ENCODE measurements at regions not wholly inside any gene's neighbourhood (a gene's known extent, or its start where the extent isn't known, plus 50 kb on each side); places are given as distances from the start of the nearest gene placed in this dataset.
"Not testable (repeated sequence)": the region's sequence is repeated elsewhere in the genome, so short reads cannot be mapped to it uniquely, and the experiment has no call there.

DNA sequence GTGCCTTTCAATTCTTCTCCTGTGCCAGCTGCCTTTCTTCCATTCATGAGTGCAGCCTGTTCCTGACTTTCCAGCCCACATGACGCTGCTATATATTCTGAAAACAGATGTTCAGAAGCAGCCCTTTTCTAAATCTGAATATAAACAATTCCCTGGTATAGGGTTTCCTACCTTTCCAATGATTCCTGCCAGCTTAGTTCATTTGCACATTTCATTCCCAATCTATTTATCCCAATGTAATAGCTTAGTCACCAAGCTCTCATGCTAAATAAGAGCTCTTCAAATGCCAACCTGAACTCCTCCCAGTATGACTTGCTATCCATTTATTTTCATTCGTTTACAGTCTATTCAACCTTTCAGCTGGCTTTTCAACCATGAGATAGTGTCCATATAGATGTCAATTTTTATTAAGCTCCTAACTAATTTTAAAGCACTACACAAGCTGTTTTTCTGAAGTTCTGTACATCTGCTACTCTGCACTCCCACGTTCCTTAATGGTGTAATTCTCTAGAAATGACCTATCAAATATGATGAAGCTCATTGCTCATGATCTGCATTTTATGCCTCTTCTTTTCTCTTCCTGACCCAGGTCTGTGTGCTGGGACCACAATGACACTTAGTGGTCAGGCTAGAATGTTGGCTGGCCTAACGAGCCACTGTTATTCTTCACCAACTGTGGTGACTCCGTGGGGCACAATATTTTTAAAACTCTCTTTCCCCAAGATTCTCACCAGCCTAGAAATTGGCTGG lies 605.0 kb upstream of the TBL1XR1 start:
- DNase-seq: peak; percentile 76

DNA sequence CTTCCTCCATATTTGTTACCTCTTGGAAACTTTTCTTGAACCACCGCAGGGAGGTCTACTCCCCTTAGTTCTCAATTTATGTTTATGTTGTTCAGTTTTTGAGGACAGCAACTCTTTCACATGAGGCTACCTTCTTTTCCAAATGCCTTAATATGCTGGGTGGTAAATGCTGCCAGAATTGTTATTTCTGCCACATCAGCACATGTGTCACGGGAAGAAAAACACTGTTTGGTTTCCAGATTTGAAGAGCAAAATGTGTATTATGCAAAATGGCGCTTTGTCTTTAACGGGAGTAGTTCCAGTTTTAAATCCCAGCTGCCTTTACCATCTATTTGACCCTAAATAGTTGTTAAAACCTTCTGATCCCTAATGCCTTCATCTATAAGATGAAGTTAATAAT lies 606.2 kb upstream of the TBL1XR1 start:
- no peak for DNase-seq

DNA sequence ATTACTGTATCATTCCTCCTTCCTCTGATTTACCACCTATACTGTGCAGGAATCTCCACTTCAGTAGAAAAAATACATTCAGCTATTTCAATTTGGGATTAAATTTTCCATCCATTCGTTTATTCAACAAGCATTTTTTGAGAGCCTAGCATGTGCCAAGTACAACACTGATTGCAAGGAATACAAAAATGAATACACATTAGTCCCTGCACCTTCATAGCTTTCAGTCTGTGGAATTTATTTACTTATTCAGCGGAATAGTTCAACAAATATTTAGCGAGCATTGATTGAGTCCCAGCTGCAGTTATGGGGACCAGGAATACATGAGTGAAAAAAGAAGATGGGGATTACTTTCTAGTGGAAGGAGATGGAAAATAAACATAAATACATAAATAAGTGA lies 606.8 kb upstream of the TBL1XR1 start:
- no peak for DNase-seq

DNA sequence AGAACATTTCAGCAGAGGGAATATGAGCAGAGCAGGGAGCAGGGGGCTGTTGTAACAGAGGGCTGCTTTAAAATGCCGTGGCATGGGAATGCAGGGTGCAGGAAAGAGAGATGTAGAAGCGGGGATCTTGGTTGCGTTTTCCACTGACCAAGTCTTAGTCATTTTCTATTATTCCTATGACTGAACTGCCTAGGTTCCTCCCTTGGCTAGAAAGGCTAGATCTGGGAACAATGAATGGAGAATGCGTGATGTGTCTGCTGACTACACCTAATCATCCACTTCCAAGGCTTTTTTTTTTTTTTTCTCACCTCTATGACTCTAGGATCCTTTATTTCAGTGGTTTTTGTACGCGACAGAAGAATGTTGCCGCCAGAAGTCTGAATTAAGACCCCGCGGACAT lies 607.4 kb upstream of the TBL1XR1 start:
- no peak for DNase-seq

DNA sequence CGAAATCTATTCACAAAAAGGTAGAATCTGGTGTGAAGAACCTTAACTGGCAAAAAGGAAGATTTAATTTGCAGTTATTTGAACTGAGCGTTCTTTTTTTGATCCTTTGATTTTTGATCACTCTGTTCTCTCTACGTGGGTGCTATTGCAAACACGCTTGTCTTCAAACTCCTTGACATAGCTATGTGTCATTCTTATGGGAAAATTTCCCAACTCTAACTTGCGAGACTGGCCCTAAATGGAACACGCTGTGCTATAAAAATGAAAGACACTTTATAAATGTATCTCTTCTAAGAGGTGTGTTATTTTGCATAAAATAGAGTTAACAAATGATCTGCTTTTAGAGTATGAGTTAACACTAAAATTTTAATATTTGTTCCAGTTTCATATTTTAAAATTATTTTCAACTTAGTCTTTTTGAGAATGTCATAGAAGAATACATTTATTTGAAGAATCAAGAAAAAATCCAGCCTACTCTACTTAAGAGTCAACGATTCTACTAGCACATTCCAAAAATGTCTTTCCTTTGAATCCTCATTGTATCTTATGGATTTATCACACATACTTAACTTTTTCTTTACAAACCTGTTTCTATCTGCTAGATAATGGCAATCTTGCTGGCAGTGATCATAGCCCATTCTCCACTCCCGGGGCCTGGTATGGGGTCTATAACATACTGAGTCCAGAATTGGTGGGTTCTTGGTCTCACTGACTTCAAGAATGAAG lies 610.0 kb upstream of the TBL1XR1 start:
- no peak for DNase-seq

DNA sequence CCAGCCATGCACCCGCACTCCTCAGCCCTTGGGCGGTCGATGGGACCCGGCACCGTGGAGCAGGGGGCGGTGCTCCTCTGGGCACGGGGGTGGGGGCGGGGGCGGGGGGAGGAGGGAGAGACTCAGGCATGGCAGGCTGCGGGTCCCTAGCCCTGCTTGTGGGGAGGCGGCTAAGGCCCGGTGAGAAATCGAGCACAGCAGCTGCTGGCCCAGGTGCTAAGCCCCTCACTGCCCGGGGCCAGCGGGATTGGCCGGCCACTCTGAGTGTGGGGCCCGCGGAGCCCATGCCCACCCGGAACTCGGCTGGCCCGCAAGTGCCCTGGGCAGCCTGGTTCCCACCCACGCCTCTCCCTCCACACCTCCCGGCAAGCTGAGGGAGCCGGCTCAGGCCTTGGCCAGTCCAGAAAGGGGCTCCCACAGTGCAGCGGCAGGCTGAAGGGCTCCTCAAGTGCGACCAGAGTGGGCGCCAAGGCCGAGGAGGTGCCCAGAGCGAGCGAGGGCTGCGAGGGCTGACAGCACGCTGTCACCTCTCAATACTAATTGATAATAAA lies 611.7 kb upstream of the TBL1XR1 start:
- DNase-seq: not testable (repeated sequence)

DNA sequence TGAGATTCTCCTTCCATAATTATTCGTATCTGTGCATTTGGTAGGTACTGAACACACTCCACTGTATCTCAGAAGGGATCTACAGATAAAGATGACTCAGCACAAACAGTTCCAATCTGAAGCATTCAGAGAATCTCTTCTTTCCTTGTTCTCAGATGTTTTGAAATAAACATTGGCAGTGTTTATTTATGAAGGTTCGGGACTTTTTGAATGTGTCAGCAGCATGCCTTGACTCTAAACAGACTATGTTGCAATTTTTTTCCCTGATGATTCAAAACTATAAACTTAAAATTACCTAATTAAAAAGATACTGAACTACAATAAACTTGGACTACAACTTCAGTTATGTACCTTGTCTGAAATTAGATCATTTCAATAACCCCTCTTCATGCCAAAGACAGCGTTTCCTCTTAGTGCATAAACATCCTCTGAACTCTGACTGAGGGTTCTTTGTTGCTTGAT lies 612.9 kb upstream of the TBL1XR1 start:
- no peak for DNase-seq

DNA sequence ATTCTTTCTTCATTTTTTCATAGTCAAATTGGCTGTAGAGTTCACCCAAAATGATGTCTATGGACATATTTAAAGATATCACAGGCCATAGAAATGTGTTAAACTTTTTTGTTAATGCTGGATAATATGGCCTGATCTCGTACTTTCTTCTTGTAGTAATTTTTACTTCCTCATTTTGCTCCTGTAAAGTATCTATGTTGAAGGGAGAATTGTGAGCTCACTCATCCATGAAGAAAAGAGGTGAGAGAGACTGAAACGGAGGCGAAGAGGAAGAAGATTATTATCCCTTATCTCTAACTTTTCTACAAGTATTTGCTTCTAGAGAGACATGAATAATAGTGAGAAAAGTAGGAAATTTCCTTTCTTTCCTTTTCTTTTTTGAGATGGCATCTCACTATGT lies 613.8 kb upstream of the TBL1XR1 start:
- DNase-seq: peak; percentile 28

DNA sequence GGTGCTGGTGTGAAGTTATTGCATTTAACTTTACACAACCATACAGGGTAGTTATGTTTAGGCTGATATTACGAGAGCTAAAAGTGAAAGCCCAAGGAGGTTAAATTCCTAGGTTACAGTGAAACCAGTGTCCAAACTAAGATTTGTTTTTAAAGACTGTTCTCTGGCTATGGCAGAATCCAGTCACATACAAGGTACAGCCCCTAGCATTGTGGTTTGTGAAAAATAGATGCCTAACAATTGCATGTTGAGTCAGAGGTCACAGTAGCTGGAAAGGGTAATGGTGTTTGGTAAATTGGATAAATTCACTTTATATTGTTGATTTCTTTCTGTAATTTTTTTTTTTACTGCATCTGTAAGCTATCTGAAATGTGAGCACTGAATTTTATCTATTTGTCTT lies 614.6 kb upstream of the TBL1XR1 start:
- no peak for DNase-seq

DNA sequence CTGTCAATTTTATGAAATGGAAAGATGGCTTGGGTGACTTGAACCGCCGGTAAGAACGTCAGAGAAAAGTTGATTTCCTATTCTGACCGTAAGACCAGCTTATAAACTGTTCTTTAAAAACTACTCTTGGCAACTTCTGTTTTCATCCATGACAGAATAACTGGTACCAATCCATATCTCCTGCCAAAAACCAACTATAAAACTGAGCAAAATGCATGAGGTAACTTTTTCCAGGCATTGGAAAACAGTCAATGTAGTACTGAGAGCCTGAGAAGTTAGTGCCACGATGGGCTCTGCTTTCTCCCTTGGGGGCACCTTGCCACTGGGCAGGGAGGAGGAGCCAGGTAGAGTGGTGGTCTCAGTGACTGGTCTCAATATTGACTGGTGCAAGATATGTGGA lies 615.2 kb upstream of the TBL1XR1 start:
- no peak for DNase-seq

DNA sequence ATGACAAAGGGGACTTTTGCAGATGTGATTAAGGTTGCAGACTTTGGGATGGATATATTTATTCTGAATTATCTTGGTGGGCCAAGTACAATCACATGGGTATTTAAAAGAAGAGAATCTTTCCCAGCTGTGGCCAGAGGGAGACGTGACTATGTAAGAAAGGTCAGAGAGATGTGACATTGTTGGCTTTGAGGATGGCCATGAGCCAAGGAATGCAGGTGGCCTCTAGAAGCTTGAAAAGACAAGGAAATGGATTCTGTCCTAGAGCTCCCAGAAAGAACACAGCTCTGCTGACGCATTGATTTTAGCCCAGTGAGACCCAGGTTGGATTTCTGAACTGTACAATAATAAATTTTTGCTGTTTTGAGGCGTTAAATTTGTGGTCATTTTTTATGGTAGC lies 616.0 kb upstream of the TBL1XR1 start:
- DNase-seq: no peak

DNA sequence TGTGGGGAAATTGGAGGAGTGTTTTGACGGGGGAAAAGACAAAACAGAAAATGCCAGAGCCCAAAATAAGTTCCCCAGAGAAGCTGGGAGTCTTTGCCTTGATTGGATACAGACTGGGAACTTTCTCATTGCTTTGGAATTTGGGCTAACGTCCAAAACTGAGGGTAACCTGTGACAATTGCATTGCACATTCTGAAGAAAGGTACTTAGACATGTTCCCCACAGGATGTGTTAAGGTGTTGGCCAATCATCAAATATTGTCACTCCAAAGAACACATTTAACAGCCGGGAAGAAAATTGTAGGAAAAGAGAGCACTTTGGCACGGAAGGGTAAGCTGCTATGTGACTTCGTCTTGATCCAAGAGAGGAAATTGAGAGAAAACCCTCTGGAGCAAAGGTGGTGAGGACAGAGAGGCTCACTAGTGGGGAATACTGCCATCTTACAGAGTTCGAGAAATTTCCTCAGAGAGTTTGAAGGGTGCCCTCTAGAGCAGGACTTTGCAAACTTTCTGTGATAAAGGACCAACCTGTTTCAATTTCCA lies 619.5 kb upstream of the TBL1XR1 start:
- no peak for DNase-seq

DNA sequence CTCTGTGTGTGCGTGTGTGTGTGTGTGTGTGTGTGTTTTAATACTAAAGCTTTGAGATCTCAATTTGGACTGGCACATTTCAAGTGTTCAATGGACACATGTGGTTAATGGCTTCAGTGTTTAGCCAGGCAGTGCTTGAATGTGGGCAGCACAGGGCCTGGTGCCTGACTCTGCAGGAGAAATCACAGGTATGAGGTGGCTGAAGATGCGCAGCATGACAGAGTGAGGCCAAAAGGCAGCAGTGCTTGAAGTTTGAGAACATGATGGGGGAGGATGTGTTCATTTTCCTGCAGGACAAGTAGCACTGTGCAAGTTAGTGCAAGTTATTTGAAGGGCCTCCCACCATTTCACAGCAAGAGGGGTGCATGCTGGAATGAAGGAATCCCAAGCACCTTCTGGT lies 620.5 kb upstream of the TBL1XR1 start:
- no peak for DNase-seq

DNA sequence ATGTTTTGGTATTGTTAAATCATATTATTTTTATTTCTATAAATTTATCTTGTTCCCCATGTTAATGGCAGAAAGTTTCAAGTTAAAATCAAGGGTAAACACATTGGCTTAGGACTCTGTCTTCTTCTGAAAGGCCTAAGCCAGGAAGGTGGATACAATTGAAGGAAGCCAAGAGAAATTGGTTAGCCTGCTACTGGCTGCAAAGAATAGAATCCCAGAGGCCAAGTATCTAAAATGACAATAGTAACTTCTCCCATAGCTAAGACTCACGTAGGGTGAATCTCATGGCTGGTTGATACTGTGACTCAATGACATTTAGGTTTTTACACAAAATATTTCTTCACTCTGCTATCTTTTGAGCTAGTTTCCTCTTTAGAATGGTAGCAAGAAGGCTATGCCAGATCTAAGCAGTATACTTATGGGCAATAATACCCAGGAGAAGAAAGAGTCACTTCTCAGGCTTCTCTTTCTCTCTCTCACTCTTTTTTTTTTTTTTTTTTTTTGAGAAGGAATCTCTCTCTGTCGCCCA lies 621.5 kb upstream of the TBL1XR1 start:
- no peak for DNase-seq

DNA sequence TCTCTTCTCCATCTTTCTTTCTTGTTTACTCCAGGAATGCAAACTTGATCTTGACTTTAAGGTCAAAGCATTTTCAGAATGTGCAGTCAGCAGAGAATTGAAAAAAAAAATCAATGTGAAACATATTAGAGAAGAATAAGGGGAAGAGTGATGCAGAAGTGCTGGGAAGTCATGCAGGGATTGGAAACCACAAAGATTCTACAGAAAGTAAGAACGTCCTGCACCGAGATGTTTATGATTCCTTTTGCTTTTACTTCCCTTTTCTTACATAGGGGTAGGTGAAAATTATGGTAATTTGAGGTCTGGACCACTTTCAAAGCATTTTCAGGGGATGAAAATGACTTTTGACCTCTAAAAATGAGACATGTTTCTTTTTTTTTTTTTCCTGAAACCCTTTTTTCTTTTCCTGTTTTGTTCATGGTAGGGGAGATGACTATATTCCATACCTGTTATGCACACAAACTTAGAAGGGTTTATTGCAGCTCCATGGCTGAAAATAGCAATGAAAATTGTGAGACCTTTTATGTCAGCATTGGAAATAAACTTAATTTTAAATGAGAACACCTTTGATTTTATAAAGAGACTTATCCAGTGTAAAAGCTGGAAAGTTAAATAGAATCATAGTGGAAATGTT lies 623.5 kb upstream of the TBL1XR1 start:
- no peak for DNase-seq

DNA sequence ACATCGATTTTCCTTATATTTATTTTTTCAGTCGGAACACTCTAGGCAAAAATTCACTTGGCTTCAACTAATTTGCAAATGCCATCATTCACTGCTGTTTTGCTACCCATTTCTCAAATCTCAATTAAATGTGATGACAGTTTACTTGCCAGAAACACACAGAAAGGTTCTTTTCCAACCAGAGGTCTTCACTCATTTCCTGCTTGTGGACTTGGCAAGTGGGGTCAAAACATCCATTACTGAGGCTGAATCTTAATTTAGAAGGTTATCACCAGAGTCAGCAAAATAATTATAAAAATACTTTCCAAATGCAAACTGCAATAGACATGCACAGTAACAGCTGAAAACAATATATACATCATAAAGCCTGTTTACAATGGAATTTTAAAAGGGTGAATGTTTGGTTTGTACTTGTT lies 625.4 kb upstream of the TBL1XR1 start:
- no peak for DNase-seq

DNA sequence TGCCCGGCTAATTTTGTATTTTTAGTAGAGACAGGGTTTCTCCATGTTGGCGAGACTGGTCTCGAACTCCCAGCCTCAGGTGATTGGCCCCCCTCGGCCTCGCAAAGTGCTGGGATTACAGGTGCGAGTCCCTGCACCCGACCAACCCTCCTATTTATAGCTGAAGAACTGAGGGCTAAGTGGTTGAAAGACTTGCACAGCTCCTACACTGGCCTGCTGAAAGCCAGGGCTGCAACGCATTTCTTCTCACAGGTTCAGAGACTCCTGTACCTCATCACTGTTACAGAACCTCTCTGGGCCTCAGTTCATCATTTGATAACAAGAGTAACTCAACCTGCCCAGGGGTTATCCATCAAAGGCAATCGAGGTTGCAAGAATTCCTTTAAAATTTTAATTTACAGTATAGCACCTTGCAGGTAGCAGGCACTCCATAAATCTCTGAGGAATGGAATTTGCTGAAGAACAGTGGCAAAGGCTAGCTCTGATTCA lies 626.5 kb upstream of the TBL1XR1 start:
- no peak for DNase-seq

DNA sequence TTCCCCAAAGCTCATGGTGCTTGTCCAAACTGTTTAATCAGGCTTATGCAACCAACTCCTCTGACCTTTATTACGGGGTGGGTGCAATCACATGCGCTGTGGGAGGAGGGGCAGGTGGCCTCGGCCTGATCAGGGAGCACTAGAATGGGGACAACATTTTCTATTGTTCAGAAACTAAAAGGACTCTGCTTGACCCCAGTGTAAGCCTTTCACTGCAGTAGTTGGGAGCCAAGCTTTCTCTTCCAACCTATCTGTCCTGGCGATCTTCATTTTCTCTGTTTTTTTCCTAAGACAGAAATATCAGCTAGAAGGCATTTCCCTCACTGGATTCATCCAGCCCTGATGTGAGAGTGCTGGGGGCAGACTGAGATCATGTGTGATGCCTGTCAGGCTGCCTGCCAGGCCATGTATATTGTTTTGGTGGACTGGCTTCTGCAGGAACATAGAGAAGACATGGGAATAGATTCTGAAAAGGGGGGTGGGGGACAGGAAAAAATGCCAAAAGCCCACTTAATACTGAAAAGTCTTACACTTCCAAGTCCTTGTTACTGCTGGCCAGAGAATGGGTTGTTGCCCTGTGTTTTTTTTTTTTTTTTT lies 627.0 kb upstream of the TBL1XR1 start:
- DNase-seq: no peak

DNA sequence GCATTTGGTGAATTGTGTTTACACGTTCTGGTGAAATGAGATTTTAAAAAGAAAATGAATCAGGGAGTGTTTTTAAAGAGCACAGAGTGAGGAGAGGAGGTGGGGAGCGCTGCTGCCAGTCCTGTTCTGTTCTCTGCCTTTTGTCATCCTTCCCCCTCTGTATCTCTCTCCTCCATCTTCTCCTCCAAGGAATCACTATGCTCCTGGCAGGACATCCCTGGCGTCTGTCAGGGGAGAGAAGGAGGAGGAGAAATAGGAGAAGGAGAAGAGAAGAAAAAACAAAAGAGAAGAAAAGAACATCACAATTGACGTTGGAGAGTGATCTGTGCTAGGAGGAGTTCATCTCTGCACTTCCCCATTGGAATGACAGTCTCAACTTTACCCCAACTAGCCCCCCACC lies 627.6 kb upstream of the TBL1XR1 start:
- DNase-seq: no peak

DNA sequence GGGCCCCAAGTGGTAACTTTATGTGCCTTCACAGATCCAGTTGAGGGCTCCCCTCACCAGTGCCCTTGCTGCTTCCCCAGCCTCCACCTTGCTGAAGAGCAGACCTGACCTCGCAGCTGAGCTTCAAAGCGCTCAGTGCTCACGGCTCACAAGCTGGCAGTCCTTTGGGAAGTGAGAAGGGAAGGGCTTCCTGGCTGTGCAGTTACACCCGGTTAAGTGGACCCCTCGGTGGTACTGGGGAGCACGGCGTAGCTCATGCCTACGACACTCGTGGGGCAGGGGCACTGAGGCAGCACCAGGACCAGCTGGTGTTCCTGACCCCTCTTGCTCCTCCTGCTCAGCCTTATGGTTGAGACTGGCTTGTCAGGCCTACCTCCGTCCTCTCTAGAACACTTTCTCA lies 629.0 kb upstream of the TBL1XR1 start:
- DNase-seq: no peak

DNA sequence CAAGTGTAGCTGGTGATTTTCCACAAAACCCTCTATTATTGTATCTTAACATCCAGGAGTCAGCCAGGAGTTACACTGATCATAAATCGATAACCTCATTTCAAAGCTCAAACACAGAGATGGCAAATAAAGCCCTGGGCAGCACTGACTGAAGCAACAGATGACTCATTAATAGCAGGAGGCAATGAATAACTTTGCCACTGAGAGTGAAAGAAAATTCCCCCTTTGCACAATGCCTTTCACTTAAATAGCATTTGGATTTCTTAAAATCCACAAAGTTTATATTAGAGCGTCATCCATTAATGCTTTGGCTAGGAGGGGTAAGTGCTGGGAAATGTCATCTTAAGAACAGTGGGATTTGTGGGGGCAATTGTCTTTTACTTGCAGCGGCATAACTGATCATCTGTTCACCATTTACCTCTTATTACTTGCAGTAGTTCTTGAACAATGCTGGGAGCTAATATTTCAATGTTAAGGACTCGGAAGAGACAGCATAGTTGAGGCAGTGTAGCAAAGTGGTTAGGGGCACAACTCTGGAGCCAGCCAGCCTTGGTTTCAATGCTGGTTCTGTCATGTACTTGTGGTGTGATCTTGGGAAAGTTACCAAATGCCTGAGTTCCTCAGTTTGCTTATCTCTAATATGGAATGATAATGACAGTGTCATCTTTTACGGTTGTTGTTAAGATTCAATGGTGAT lies 630.4 kb upstream of the TBL1XR1 start:
- no peak for DNase-seq

DNA sequence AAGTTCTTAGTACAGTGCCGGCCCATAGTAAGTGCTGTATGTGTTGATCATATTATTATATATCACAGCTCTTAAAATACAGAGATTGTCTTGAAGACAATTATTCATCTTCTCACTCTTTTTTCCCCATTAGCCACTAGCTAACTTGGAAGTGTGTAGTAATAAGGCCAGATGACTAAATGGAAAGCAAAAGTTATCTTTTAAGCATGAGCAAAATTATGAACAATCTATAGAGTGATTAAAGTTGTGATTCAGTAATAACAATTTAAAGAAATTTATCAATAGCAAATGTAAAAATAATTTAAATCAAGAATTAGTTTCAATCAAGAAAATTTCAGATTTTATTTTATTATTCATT lies 630.9 kb upstream of the TBL1XR1 start:
- no peak for DNase-seq
